ENCODE measurements at regions not wholly inside any gene's neighbourhood (a gene's known extent, or its start where the extent isn't known, plus 50 kb on each side); places are given as distances from the start of the nearest gene placed in this dataset.
"Not testable (repeated sequence)": the region's sequence is repeated elsewhere in the genome, so short reads cannot be mapped to it uniquely, and the experiment has no call there.

DNA sequence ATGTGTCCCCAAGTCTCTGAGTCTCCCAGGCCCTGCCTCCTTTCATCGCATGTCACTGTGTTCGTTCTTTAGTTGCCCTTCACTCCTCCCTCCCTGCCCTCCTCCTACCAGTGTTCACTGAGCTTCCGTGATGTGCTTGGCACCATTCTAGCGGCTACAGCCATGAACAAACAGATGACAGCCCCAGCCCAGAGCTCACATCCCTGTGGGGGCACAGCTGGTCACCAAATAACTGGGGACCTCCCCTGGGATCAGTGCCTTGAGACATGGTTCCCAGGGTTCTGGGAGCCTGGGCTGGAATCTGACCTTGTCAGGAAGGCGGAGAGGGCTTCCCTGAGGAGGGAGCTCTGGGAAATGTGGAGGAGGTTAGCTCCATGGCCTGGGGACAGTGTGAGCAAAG is 320.7 kb downstream of the PTPRU start:
- TF ChIP-seq, protein P1, sequence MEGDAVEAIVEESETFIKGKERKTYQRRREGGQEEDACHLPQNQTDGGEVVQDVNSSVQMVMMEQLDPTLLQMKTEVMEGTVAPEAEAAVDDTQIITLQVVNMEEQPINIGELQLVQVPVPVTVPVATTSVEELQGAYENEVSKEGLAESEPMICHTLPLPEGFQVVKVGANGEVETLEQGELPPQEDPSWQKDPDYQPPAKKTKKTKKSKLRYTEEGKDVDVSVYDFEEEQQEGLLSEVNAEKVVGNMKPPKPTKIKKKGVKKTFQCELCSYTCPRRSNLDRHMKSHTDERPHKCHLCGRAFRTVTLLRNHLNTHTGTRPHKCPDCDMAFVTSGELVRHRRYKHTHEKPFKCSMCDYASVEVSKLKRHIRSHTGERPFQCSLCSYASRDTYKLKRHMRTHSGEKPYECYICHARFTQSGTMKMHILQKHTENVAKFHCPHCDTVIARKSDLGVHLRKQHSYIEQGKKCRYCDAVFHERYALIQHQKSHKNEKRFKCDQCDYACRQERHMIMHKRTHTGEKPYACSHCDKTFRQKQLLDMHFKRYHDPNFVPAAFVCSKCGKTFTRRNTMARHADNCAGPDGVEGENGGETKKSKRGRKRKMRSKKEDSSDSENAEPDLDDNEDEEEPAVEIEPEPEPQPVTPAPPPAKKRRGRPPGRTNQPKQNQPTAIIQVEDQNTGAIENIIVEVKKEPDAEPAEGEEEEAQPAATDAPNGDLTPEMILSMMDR (conservative IDR thresholded peaks at IDR 0.05; ENCODE audit: low read depth), result no peak
- ChIA-PET POLR2A (ENCODE audit: low non-redundant PET) (no interaction called here), CTCF (no interaction called here)
- H3K27ac ChIP-seq, result no peak overlapping the region
- no peak for DNase-seq (ENCODE audit: low spot score)

DNA sequence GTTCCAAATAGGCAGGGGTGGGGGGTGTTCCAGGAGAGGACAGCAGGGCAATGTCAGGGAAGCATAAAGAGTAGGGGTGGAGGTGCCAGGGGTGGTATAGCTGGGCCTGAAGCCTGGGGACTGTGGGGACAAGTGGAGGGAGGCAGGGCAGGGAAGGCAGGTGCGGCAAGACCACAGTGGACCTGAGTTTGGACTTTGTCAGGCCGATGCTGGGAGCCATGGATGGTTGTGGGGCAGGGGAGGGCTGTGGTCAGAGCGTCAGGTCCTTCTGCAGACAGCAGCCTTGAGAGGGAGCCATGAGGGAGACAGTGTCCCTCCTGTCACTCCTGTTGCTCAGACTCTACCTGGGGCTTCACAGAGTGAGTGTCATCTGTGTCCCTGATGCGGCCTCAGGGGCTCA is 320.3 kb downstream of the PTPRU start:
- CTCF ChIA-PET, result no interaction called here
- POLR2A ChIA-PET (ENCODE audit: low non-redundant PET), result no interaction called here
- TF ChIP-seq, protein P1 (conservative IDR thresholded peaks at IDR 0.05; ENCODE audit: low read depth), result no peak
- H3K27ac ChIP-seq, result no peak overlapping the region
- DNase-seq (ENCODE audit: low spot score), result no peak

DNA sequence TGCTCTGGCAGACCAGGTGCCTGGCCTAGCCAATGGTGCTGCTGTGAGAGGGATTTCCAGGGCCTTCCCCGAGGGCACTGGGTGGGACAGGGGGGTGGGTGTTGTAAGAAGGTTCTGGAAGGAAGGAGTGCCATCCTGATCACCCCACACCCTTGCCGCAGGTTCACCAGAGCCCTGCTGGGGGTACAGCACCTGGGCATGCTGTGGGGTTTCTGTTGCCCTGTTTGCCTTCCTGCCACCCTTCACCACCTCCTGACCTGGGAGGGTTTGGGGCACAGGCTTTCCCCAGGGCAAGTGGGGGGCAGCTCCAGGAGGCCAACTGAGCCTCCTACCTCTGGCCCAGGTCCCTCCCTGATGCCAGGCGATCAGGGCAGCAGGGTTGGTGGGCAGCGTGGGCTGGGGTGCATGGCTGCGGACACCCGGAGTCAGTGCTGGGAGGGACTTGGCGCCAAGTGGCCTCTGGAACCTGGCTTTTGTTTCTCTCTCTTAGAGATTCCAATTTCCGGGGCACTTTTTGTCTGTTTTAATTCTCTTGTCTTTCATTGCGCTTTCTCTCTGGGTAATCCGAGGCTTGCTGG is 318.8 kb downstream of the PTPRU start:
- H3K27ac ChIP-seq, result no peak overlapping the region
- ChIA-PET POLR2A (ENCODE audit: low non-redundant PET) (no interaction called here), CTCF (no interaction called here)
- TF ChIP-seq, protein P1 (conservative IDR thresholded peaks at IDR 0.05; ENCODE audit: low read depth), result no peak
- DNase-seq (ENCODE audit: low spot score), result no peak

DNA sequence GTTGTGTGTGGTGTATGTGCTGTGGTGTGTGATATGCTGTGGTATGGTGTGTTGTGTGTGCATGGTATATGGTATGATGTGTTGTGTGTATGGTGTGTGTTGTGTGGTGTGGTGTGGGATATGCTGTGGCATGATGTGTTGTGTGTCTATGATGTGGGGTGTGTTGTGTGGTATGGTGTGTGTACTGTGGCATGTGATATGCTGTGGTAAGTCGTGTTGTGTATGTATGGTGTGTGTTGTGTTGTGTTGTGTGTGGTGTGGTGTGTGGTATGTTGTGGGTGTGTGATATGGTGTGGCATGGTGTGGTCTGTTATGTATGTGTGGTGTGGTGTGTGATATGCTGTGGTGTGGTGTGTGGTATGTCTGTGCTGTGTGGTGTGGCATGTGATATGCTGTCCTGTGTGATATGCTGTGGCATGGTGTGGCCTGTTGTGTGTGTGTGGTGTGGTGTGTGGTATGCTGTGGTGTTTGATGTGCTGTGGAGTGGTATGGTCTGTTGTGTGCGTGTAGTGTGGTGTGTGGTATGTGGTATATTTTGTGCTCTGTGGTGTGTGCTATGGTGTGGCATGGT is 318.0 kb downstream of the PTPRU start:
- no peak overlapping the region for H3K27ac ChIP-seq
- TF ChIP-seq, protein P1 (conservative IDR thresholded peaks at IDR 0.05; ENCODE audit: low read depth), result no peak
- no peak for DNase-seq (ENCODE audit: low spot score)
- CTCF ChIA-PET, result no interaction called here
- POLR2A ChIA-PET (ENCODE audit: low non-redundant PET), result no interaction called here

DNA sequence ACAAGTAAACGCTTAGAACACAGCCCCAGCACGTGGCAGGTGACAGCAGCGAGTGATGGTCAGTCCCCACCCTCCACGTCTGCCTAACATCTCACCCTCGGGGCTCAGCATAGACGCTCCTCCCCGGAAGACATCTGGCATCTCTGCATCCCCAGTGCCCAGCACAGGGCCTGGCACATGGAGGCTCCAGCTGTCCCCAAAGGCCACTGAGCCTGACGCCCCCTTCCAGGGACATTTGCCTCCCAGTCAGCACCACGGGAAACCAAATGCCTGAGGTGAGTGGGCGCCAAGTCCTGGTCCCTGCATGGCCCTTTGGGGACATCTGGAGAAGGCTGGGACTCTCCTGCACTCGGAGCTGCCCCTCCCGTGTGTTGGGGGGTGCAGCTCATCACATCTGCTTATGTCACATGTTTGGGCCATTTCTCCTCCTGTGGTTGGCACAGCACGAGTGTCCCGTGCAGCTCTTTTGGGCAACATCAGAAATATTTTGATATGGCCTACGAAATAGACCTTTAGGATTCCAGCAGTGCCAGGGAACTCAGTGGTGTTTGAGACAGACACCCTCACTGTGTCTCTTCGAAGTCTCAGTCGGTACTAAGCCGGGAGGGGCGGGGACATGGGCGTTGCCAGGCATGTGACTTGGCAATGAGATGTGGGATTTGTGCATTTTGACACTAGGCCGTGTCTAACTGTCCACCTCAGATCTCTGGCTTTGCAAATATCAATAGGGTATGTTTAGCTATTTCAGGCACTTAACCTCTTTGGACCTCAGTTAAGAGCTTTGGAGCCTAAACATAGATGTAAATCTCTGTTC is 315.0 kb downstream of the PTPRU start:
- no peak for DNase-seq (ENCODE audit: low spot score)
- H3K27ac ChIP-seq, result no peak overlapping the region
- CTCF ChIA-PET, result interaction anchor here (0.6 kb wide), 1 partner anchor 320 kb away, joined by 4 read pairs; no protein-coding TSS in a partner anchor
- POLR2A ChIA-PET (ENCODE audit: low non-redundant PET), result no interaction called here
- TF ChIP-seq, protein P1 (conservative IDR thresholded peaks at IDR 0.05; ENCODE audit: low read depth), result no peak

DNA sequence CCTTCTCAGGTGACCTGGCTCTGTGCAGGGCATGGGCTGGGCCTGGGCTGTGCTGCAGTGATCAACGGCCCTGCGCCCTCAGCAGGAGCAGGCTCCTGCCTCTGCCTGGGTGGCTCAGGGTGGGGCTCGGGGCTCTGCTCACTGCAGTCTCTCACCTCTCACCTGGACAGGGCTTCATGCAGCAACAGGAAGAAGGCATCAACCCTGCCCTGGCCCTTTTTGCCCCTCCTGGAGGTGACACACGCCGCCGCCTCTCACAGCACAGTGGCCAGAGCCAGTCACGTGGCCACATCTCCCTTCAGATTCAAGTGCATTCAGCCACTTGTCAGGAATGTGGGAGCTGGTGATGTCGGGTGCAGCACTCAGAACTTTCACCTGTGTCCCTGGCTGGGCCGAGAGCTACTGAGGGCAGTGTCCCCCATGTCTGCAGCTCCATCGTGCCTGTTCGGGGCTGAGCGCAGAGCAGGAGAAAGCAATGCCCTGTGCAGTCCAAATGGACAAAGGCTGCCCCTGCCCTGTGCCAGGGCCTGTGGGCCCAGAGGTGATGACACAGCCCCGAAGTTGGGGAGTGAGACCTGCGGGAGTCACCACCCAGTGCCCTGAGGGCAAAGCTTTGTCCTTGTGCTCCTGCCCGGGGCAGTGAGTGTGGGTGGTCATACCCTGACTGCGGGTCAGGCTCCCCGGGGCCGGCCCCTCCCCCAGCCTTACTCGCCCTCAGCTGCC is 314.0 kb downstream of the PTPRU start:
- ChIA-PET CTCF (no interaction called here), POLR2A (ENCODE audit: low non-redundant PET) (no interaction called here)
- no peak overlapping the region for H3K27ac ChIP-seq
- TF ChIP-seq, protein P1 (conservative IDR thresholded peaks at IDR 0.05; ENCODE audit: low read depth), result no peak
- DNase-seq (ENCODE audit: low spot score), result no peak

DNA sequence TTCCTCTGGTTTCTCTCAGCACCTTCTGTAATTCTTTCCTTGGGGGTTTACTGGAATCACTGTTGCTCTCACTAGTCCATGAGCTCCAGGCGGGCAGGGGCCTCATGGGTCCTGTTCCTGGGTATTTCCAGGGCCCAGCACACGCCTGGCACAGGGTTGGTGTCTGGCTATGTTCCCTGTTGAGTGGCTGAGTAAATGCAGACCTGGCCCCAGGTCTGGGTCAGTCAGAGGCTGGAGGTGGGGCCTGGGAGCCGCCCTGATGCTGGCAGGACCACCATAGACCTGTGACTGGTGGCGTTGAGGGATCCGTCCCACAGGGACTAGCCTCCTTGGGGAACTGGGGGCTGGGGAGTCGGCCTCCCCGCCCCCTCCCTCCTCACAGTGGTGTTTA is 313.4 kb downstream of the PTPRU start:
- H3K27ac ChIP-seq; POLR2A ChIA-PET (ENCODE audit: low non-redundant PET); DNase-seq (ENCODE audit: low spot score); CTCF ChIA-PET: not testable (repeated sequence)

All from RWPE1 (cell line).